ENCODE measurements at regions not wholly inside any gene's neighbourhood (a gene's known extent, or its start where the extent isn't known, plus 50 kb on each side); places are given as distances from the start of the nearest gene placed in this dataset.

DNA sequence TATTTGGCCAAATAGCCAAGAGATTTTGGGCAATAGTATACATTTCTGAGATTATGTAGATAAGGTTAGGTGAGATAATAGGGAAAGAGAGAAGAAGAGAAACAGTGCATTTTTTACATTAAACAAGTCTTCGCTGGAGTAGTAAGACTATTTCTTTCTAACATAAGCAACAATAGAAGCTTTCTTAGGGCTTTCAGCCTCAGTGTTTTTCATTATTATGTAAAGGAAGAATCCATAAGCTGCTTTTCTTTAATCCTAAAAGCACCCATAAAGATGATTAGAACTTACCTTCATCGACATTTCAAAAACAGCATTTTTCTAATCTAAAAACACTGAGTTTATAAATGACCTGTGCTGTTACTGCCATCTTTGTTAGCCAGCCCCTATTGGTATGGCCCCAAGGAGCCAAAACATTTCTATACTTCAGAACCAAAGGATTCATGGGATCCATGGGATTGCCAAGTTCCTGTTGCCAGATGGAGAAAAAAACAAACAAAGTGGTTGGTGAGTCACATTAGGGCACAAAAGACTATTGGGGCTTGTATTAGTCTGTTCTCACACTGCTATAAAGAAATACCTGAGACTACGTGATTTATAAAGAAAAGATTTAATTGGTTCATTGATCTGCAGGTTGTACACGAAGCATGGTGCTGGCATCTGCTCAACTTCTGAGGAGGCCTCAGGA, 88.2 kb downstream of the SCG2 start:
- Mint-ChIP-seq H3K27me3 (peaks cover 0 to 15% (median 7%) of the 10 kb centered on the region in 5 donors), H3K9me3 (peaks cover 0 to 14% (median 2%) of the 10 kb centered on the region in 11 donors), H3K4me3 (no peak overlapping the region), H3K4me1 (no peaks in the 10 kb centered on the region), H3K36me3 (no peaks in the 10 kb centered on the region), H3K27ac (no peak overlapping the region)
- Histone ChIP-seq H3K9me3 (ENCODE audit: control insufficient read depth in 2 of 3, low read length in 3 of 3) (no peaks in the 10 kb centered on the region), H3K4me3 (ENCODE audit: low read length) (no peak overlapping the region), H3K36me3 (ENCODE audit: control insufficient read depth in 2 of 3, insufficient read depth in 3 of 3, low read length in 3 of 3) (no peaks in the 10 kb centered on the region), H3K4me1 (ENCODE audit: control insufficient read depth in 2 of 2, insufficient read depth in 2 of 2, low read length in 2 of 2) (no peaks in the 10 kb centered on the region), H3K27me3 (ENCODE audit: control insufficient read depth in 2 of 2, insufficient read depth in 2 of 2, low read length in 2 of 2) (no peaks in the 10 kb centered on the region), H3K27ac (ENCODE audit: low read depth, low read length) (no peak overlapping the region)
- intact Hi-C loops (cut with micrococcal nuclease) = no loop called here
- ChIA-PET POLR2A (no interaction called here), CTCF (no interaction called here)
- no peak for ATAC-seq
- DNase-seq = no peak

- Histone ChIP-seq H3K27me3 (ENCODE audit: control insufficient read depth in 2 of 2, insufficient read depth in 2 of 2, low read length in 2 of 2) (no peaks in the 10 kb centered on the region), H3K36me3 (ENCODE audit: control insufficient read depth in 2 of 3, insufficient read depth in 3 of 3, low read length in 3 of 3) (no peaks in the 10 kb centered on the region), H3K27ac (ENCODE audit: low read depth, low read length) (no peak overlapping the region), H3K4me3 (ENCODE audit: low read length) (no peak overlapping the region), H3K9me3 (ENCODE audit: control insufficient read depth in 2 of 3, low read length in 3 of 3) (no peaks in the 10 kb centered on the region), H3K4me1 (ENCODE audit: control insufficient read depth in 2 of 2, insufficient read depth in 2 of 2, low read length in 2 of 2) (no peaks in the 10 kb centered on the region)
- ATAC-seq (no peak), DNase-seq (no peak)
- peaks cover 0 to 5% (median 0%) of the 10 kb centered on the region in 5 donors for H3K27me3 Mint-ChIP-seq
- ChIA-PET CTCF (no interaction called here), POLR2A (no interaction called here)
- intact Hi-C loops (cut with micrococcal nuclease) = no loop called here
- no peaks in the 10 kb centered on the region for H3K4me1 Mint-ChIP-seq
- H3K4me3 Mint-ChIP-seq = no peak overlapping the region
- H3K27ac Mint-ChIP-seq = no peak overlapping the region
- H3K36me3 Mint-ChIP-seq = no peaks in the 10 kb centered on the region
- H3K9me3 Mint-ChIP-seq = peaks cover 0 to 9% (median 0%) of the 10 kb centered on the region in 11 donors
These were observed 82.7 kb downstream of the SCG2 start for GRCh38 chr2:223519471-223519870.

DNA sequence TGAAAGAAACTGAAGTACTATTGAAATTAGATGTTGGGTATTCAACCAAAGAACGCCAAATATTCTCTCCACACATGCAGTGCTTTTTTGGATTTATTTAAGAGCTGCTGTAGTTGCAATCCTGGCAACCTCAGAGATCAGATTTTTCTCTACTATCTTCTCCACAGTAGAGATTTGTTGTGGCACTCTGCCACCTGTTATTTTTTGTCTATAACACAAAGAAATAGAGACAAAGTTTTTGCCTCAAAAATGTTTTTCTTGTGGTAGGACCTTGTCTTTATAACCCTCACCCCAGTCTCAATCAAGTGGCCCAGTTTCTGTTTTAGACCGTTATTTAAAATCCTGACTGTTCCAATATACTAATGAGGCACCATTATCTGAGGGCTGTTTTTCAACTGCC, 79.4 kb downstream of the SCG2 start:
- peaks cover 0 to 5% (median 1%) of the 10 kb centered on the region in 5 donors for H3K27me3 Mint-ChIP-seq
- no peak overlapping the region for H3K4me3 Mint-ChIP-seq
- no peak overlapping the region for H3K27ac Mint-ChIP-seq
- Histone ChIP-seq H3K27me3 (ENCODE audit: control insufficient read depth in 2 of 2, insufficient read depth in 2 of 2, low read length in 2 of 2) (no peaks in the 10 kb centered on the region), H3K9me3 (ENCODE audit: control insufficient read depth in 2 of 3, low read length in 3 of 3) (no peaks in the 10 kb centered on the region), H3K4me1 (ENCODE audit: control insufficient read depth in 2 of 2, insufficient read depth in 2 of 2, low read length in 2 of 2) (no peaks in the 10 kb centered on the region), H3K36me3 (ENCODE audit: control insufficient read depth in 2 of 3, insufficient read depth in 3 of 3, low read length in 3 of 3) (no peaks in the 10 kb centered on the region), H3K27ac (ENCODE audit: low read depth, low read length) (no peak overlapping the region), H3K4me3 (ENCODE audit: low read length) (no peak overlapping the region)
- intact Hi-C loops (cut with micrococcal nuclease) = no loop called here
- CTCF ChIA-PET = no interaction called here
- peaks cover 0 to 5% (median 0%) of the 10 kb centered on the region in 11 donors for H3K9me3 Mint-ChIP-seq
- no peak for ATAC-seq
- H3K4me1 Mint-ChIP-seq = no peaks in the 10 kb centered on the region
- no peak for DNase-seq
- POLR2A ChIA-PET = no interaction called here
- no peaks in the 10 kb centered on the region for H3K36me3 Mint-ChIP-seq

GRCh38 chr2:223523551-223524001, 78.6 kb downstream of the SCG2 start:
- peaks cover 0 to 5% (median 0%) of the 10 kb centered on the region in 11 donors for H3K9me3 Mint-ChIP-seq
- no peaks in the 10 kb centered on the region for H3K27me3 ChIP-seq (ENCODE audit: control insufficient read depth in 2 of 2, insufficient read depth in 2 of 2, low read length in 2 of 2)
- peaks cover 0 to 9% (median 4%) of the 10 kb centered on the region in 5 donors for H3K27me3 Mint-ChIP-seq
- ATAC-seq (no peak), DNase-seq (no peak)
- H3K9me3 ChIP-seq (ENCODE audit: control insufficient read depth in 2 of 3, low read length in 3 of 3) = no peaks in the 10 kb centered on the region
- no peaks in the 10 kb centered on the region for H3K4me1 ChIP-seq (ENCODE audit: control insufficient read depth in 2 of 2, insufficient read depth in 2 of 2, low read length in 2 of 2)
- no peaks in the 10 kb centered on the region for H3K36me3 Mint-ChIP-seq
- no peak overlapping the region for H3K27ac ChIP-seq (ENCODE audit: low read depth, low read length)
- no peak overlapping the region for H3K4me3 Mint-ChIP-seq
- POLR2A ChIA-PET = no interaction called here
- H3K4me3 ChIP-seq (ENCODE audit: low read length) = no peak overlapping the region
- H3K4me1 Mint-ChIP-seq = no peaks in the 10 kb centered on the region
- intact Hi-C loops (cut with micrococcal nuclease) = no loop called here
- no peaks in the 10 kb centered on the region for H3K36me3 ChIP-seq (ENCODE audit: control insufficient read depth in 2 of 3, insufficient read depth in 3 of 3, low read length in 3 of 3)
- CTCF ChIA-PET = no interaction called here
- H3K27ac Mint-ChIP-seq = no peak overlapping the region

GRCh38 chr2:223524066-223524465, 78.1 kb downstream of the SCG2 start:
- peaks cover 0 to 10% (median 4%) of the 10 kb centered on the region in 5 donors for H3K27me3 Mint-ChIP-seq
- POLR2A ChIA-PET = no interaction called here
- no peak overlapping the region for H3K4me3 Mint-ChIP-seq
- Histone ChIP-seq H3K9me3 (ENCODE audit: control insufficient read depth in 2 of 3, low read length in 3 of 3) (no peaks in the 10 kb centered on the region), H3K36me3 (ENCODE audit: control insufficient read depth in 2 of 3, insufficient read depth in 3 of 3, low read length in 3 of 3) (no peaks in the 10 kb centered on the region), H3K4me3 (ENCODE audit: low read length) (no peak overlapping the region), H3K27me3 (ENCODE audit: control insufficient read depth in 2 of 2, insufficient read depth in 2 of 2, low read length in 2 of 2) (no peaks in the 10 kb centered on the region), H3K27ac (ENCODE audit: low read depth, low read length) (no peak overlapping the region), H3K4me1 (ENCODE audit: control insufficient read depth in 2 of 2, insufficient read depth in 2 of 2, low read length in 2 of 2) (no peaks in the 10 kb centered on the region)
- no peak for DNase-seq
- no peak for ATAC-seq
- H3K27ac Mint-ChIP-seq = no peak overlapping the region
- peaks cover 0 to 2% (median 0%) of the 10 kb centered on the region in 11 donors for H3K9me3 Mint-ChIP-seq
- no peaks in the 10 kb centered on the region for H3K4me1 Mint-ChIP-seq
- intact Hi-C loops (cut with micrococcal nuclease) = no loop called here
- CTCF ChIA-PET = no interaction called here
- no peaks in the 10 kb centered on the region for H3K36me3 Mint-ChIP-seq

DNA sequence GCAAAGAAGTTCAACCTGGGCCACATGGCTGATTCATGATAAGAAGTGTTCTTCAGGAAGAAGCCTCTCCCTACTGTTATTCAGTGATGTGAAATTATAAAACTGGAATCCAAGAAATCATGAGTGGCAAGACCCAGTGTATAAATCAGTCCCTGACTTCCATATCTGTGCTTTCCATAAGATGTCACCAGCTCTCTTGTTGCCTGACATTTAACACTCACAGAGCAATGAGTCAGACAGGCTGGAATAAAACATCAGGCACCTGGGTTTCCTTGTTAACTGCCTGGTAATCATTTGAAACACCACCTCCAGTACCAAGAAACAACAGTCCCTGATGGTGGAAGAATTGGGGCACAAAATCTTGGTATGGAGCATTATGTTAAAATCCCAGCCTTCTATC, 76.1 kb downstream of the SCG2 start:
- Histone ChIP-seq H3K27me3 (ENCODE audit: control insufficient read depth in 2 of 2, insufficient read depth in 2 of 2, low read length in 2 of 2) (no peaks in the 10 kb centered on the region), H3K4me3 (ENCODE audit: low read length) (no peak overlapping the region), H3K9me3 (ENCODE audit: control insufficient read depth in 2 of 3, low read length in 3 of 3) (no peaks in the 10 kb centered on the region), H3K4me1 (ENCODE audit: control insufficient read depth in 2 of 2, insufficient read depth in 2 of 2, low read length in 2 of 2) (no peaks in the 10 kb centered on the region), H3K27ac (ENCODE audit: low read depth, low read length) (no peak overlapping the region), H3K36me3 (ENCODE audit: control insufficient read depth in 2 of 3, insufficient read depth in 3 of 3, low read length in 3 of 3) (no peaks in the 10 kb centered on the region)
- no peak for ATAC-seq
- no peak for DNase-seq
- Mint-ChIP-seq H3K27ac (no peak overlapping the region), H3K9me3 (peaks cover 0 to 4% (median 0%) of the 10 kb centered on the region in 11 donors), H3K27me3 (peaks cover 0 to 14% (median 4%) of the 10 kb centered on the region in 5 donors), H3K36me3 (no peaks in the 10 kb centered on the region), H3K4me3 (no peak overlapping the region), H3K4me1 (no peaks in the 10 kb centered on the region)
- intact Hi-C loops (cut with micrococcal nuclease) = no loop called here
- ChIA-PET CTCF (no interaction called here), POLR2A (no interaction called here)

DNA sequence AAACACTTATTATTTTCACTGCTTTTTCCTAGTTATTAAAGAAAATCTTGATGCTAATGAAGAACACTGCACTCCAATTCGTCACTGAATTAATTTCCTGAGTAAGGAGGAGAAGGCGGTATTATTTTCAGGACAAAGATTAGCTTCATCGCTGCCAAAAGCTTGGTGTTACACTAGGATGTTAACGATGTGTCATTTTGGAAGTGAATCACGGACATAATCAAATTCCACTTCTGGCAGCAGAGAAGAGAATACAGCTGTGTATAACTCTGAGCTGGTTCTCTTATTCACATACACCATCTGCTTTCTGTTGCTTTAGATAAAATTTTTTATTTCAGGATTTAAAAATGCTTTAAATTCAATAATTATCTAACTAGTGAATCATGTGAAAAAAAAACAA, 74.1 kb downstream of the SCG2 start:
- peaks cover 0 to 8% (median 0%) of the 10 kb centered on the region in 11 donors for H3K9me3 Mint-ChIP-seq
- CTCF ChIA-PET = no interaction called here
- Histone ChIP-seq H3K9me3 (ENCODE audit: control insufficient read depth in 2 of 3, low read length in 3 of 3) (no peaks in the 10 kb centered on the region), H3K4me3 (ENCODE audit: low read length) (no peak overlapping the region), H3K4me1 (ENCODE audit: control insufficient read depth in 2 of 2, insufficient read depth in 2 of 2, low read length in 2 of 2) (no peaks in the 10 kb centered on the region), H3K27ac (ENCODE audit: low read depth, low read length) (no peak overlapping the region), H3K27me3 (ENCODE audit: control insufficient read depth in 2 of 2, insufficient read depth in 2 of 2, low read length in 2 of 2) (no peaks in the 10 kb centered on the region), H3K36me3 (ENCODE audit: control insufficient read depth in 2 of 3, insufficient read depth in 3 of 3, low read length in 3 of 3) (no peaks in the 10 kb centered on the region)
- H3K4me1 Mint-ChIP-seq = no peaks in the 10 kb centered on the region
- POLR2A ChIA-PET = no interaction called here
- intact Hi-C loops (cut with micrococcal nuclease) = no loop called here
- ATAC-seq (no peak), DNase-seq (no peak)
- no peaks in the 10 kb centered on the region for H3K36me3 Mint-ChIP-seq
- H3K4me3 Mint-ChIP-seq = no peak overlapping the region
- no peak overlapping the region for H3K27ac Mint-ChIP-seq
- H3K27me3 Mint-ChIP-seq = peaks cover 0 to 14% (median 4%) of the 10 kb centered on the region in 5 donors

Measured in naive thymus-derived CD4-positive, alpha-beta T cell (primary cell).